CD14-positive monocyte (primary cell): ENCODE measurements at regions not wholly inside any gene's neighbourhood (a gene's known extent, or its start where the extent isn't known, plus 50 kb on each side); places are given as distances from the start of the nearest gene placed in this dataset.

Source experiments
- DNase-seq, 3 donors: peaks; one replicate each; pipeline ENCODE4 v3.0.0-alpha.2; 2011 to 2022
- H2AFZ ChIP-seq: 2 replicates; pipeline ENCODE4 v1.6.0; 2012; ENCODE audit warnings: mild to moderate bottlenecking, low read depth, low read length, inconsistent platforms; ENCODE audit not compliant: insufficient read depth, poor library complexity, severe bottlenecking
- H3K27ac ChIP-seq, 2 donors: 1 replicate in 1 of 2; 2 replicates in 1 of 2; pipeline ENCODE4 v1.5.1; 2012 to 2013; ENCODE audit warnings: low read length in 2 of 2, control low read depth in 1 of 2, inconsistent platforms in 1 of 2, low read depth in 1 of 2, mild to moderate bottlenecking in 1 of 2
- H3K27me3 ChIP-seq, 2 donors: one replicate each; pipeline versions ENCODE4 v1.6.0 to v1.6.1; 2011 to 2013; ENCODE audit warnings: low read length in 2 of 2; ENCODE audit not compliant: control insufficient read depth in 2 of 2, insufficient read depth in 2 of 2
- H3K36me3 ChIP-seq, 2 donors: replicated peaks in 1 of 2; 1 replicate in 1 of 2; 2 replicates in 1 of 2; pipeline versions ENCODE4 v1.5.1 to v1.6.1; 2012 to 2013; ENCODE audit warnings: low read length in 2 of 2, control low read depth in 1 of 2, inconsistent platforms in 1 of 2, mild to moderate bottlenecking in 1 of 2; ENCODE audit not compliant: insufficient read depth in 2 of 2, control insufficient read depth in 1 of 2
- H3K4me1 ChIP-seq, 2 donors: 1 replicate in 1 of 2; 2 replicates in 1 of 2; pipeline versions ENCODE4 v1.5.1 to v1.6.1; 2012 to 2013; ENCODE audit warnings: low read length in 2 of 2, control low read depth in 1 of 2, inconsistent platforms in 1 of 2, mild to moderate bottlenecking in 1 of 2, moderate library complexity in 1 of 2; ENCODE audit not compliant: insufficient read depth in 2 of 2, control insufficient read depth in 1 of 2
- H3K4me2 ChIP-seq: replicated peaks from 2 replicates; pipeline ENCODE3; 2012; ENCODE audit warnings: low read length, moderate library complexity, mild to moderate bottlenecking; ENCODE audit not compliant: poor library complexity, severe bottlenecking; ENCODE audit errors: extremely low read depth
- H3K4me3 ChIP-seq, 3 experiments: fragments of 200-600 bp in 1 of 3; sonication (generic) in 1 of 3; replicated peaks in 1 of 3; 1 replicate in 2 of 3; 2 replicates in 1 of 3; pipeline ENCODE4 v1.5.1; 2011 to 2013; ENCODE audit warnings: low read length in 3 of 3, mild to moderate bottlenecking in 3 of 3, control low read depth in 2 of 3, low read depth in 2 of 3, inconsistent platforms in 1 of 3, moderate library complexity in 1 of 3
- H3K79me2 ChIP-seq: 2 replicates; pipeline ENCODE4 v1.6.0; 2012; ENCODE audit warnings: mild to moderate bottlenecking, control low read depth, inconsistent platforms, low read length, moderate library complexity; ENCODE audit not compliant: insufficient read depth
- H3K9ac ChIP-seq: 2 replicates; pipeline ENCODE4 v1.6.0; 2017; ENCODE audit warnings: low read length, mild to moderate bottlenecking; ENCODE audit not compliant: insufficient read depth, poor library complexity, severe bottlenecking
- H3K9me3 ChIP-seq, 2 donors: replicated peaks in 1 of 2; 1 replicate in 1 of 2; 2 replicates in 1 of 2; pipeline versions ENCODE4 v1.5.1 to v1.6.1; 2012 to 2013; ENCODE audit warnings: low read length in 2 of 2, control low read depth in 1 of 2; ENCODE audit not compliant: control insufficient read depth in 1 of 2, insufficient read depth in 1 of 2
- H4K20me1 ChIP-seq: 2 replicates; pipeline ENCODE4 v1.6.0; 2012; ENCODE audit warnings: mild to moderate bottlenecking, low read length, control low read depth, moderate library complexity; ENCODE audit not compliant: insufficient read depth
- H3K27ac Mint-ChIP-seq, 7 donors: one replicate each; pipeline ENCODE4 v1.8.0; 2020; ENCODE audit warnings: mild to moderate bottlenecking in 7 of 7, mixed read lengths in 7 of 7, moderate library complexity in 6 of 7, inconsistent platforms in 2 of 7
- H3K27me3 Mint-ChIP-seq, 3 donors: one replicate each; pipeline ENCODE4 v1.8.0; 2021 to 2022; ENCODE audit warnings: low read depth in 3 of 3, mild to moderate bottlenecking in 3 of 3, mixed read lengths in 3 of 3, moderate library complexity in 3 of 3, inconsistent platforms in 1 of 3
- H3K36me3 Mint-ChIP-seq, 2 donors: one replicate each; pipeline ENCODE4 v1.8.0; 2020; ENCODE audit warnings: mixed read lengths in 2 of 2, inconsistent platforms in 1 of 2, mild to moderate bottlenecking in 1 of 2
- H3K4me1 Mint-ChIP-seq: one replicate; pipeline ENCODE4 v1.8.0; 2020; ENCODE audit warnings: mild to moderate bottlenecking, mixed read lengths
- H3K4me3 Mint-ChIP-seq, 2 donors: one replicate each; pipeline ENCODE4 v1.8.0; 2020; ENCODE audit warnings: mild to moderate bottlenecking in 2 of 2, mixed read lengths in 2 of 2, moderate library complexity in 1 of 2
- H3K9me3 Mint-ChIP-seq, 7 donors: one replicate each; pipeline ENCODE4 v1.8.0; 2020 to 2022; ENCODE audit warnings: mixed read lengths in 7 of 7, mild to moderate bottlenecking in 6 of 7, moderate library complexity in 6 of 7, inconsistent platforms in 2 of 7
- WGBS: methylation state at CpG from one replicate; pipeline ENCODE4 v1.1.5; 2013; ENCODE audit warnings: missing lambda C conversion rate; ENCODE audit not compliant: insufficient coverage; 5-methylcytosine and 5-hydroxymethylcytosine counted together
- intact Hi-C, 2 donors: fragments of 100-400 bp; cut with micrococcal nuclease; formaldehyde crosslinking; loops; one replicate each; pipeline versions ENCODE4 v1.15.0 to v1.15.1; 2023
- TF ChIP-seq, protein P1 (sequence below): fragments of 200-600 bp; IDR thresholded peaks from one replicate; pipeline ENCODE4 v1.8.0; 2022; ENCODE audit warnings: antibody characterized with exemption, mild to moderate bottlenecking

DNA sequence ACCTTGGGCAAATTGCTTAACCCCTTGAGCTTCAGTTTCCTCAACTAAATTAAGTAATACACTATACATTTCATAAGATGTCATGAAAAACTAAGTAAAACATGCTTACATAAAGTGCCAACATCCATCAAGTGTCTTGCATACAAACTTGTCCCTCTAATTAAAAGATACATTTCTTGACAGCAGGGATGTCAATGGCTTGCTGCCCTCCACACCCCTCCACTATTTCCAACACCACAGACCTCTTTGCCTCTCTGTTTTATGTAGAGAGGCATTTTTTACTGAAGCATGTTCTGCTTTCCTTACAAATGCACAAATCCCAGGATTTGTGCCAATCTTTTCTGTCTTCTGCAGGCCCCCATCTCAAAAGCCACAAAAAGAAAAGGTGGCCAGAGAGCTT lies 89.0 kb upstream of the HOXC13 start:
- H3K9me3 ChIP-seq: no peaks in the 10 kb centered on the region
- H4K20me1 ChIP-seq: no peaks in the 10 kb centered on the region
- peaks cover 19 to 33% of the 10 kb centered on the region in 2 donors for H3K27me3 ChIP-seq
- H3K4me1 ChIP-seq: no peaks in the 10 kb centered on the region
- TF ChIP-seq, protein P1, sequence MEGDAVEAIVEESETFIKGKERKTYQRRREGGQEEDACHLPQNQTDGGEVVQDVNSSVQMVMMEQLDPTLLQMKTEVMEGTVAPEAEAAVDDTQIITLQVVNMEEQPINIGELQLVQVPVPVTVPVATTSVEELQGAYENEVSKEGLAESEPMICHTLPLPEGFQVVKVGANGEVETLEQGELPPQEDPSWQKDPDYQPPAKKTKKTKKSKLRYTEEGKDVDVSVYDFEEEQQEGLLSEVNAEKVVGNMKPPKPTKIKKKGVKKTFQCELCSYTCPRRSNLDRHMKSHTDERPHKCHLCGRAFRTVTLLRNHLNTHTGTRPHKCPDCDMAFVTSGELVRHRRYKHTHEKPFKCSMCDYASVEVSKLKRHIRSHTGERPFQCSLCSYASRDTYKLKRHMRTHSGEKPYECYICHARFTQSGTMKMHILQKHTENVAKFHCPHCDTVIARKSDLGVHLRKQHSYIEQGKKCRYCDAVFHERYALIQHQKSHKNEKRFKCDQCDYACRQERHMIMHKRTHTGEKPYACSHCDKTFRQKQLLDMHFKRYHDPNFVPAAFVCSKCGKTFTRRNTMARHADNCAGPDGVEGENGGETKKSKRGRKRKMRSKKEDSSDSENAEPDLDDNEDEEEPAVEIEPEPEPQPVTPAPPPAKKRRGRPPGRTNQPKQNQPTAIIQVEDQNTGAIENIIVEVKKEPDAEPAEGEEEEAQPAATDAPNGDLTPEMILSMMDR: no peak
- H3K36me3 Mint-ChIP-seq: no peaks in the 10 kb centered on the region
- no peak overlapping the region for H3K4me3 Mint-ChIP-seq
- no peaks in the 10 kb centered on the region for H3K36me3 ChIP-seq
- H3K9me3 Mint-ChIP-seq: peaks cover 0 to 2% (median 0%) of the 10 kb centered on the region in 7 donors
- no peak overlapping the region for H3K27ac ChIP-seq
- no peak overlapping the region for H3K27ac Mint-ChIP-seq
- H3K9ac ChIP-seq: no peak overlapping the region
- intact Hi-C loops: no loop called here
- peaks cover 30 to 54% (median 33%) of the 10 kb centered on the region in 3 donors for H3K27me3 Mint-ChIP-seq
- no peak overlapping the region for H3K4me2 ChIP-seq
- H3K4me3 ChIP-seq: no peak overlapping the region
- DNase-seq: no peak
- no peak overlapping the region for H2AFZ ChIP-seq
- no peaks in the 10 kb centered on the region for H3K79me2 ChIP-seq
- H3K4me1 Mint-ChIP-seq: no peaks in the 10 kb centered on the region

DNA sequence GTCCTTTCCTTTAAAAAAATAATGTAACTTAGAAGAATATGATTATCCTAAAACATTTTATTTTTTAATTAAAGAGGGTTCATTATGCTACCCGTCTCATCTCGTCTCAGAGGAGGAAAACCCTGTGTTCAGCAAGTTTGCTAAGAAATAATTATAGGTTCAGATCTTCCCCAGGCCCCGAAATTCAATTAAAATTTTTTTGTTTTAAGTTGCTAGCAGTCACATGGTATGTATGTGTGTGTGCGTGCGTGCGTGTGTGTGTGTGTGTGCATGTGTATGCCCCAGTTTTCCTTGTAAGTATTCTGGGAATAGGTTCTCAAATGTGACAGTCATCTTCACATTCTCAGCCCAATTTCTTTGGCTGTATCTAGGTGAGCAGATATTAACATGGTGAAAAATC lies 86.6 kb upstream of the HOXC13 start:
- Mint-ChIP-seq H3K27me3 (peaks cover 22 to 52% (median 25%) of the 10 kb centered on the region in 3 donors), H3K36me3 (no peaks in the 10 kb centered on the region), H3K27ac (no peak overlapping the region), H3K9me3 (peaks cover 0 to 2% (median 0%) of the 10 kb centered on the region in 7 donors), H3K4me3 (no peak overlapping the region), H3K4me1 (no peaks in the 10 kb centered on the region)
- H3K27ac ChIP-seq: no peak overlapping the region
- no peaks in the 10 kb centered on the region for H3K4me1 ChIP-seq
- no peaks in the 10 kb centered on the region for H4K20me1 ChIP-seq
- intact Hi-C loops: no loop called here
- no peaks in the 10 kb centered on the region for H3K9me3 ChIP-seq
- 86% methylated on average over 1 of the region's 6 CpGs for WGBS
- no peaks in the 10 kb centered on the region for H3K79me2 ChIP-seq
- no peak overlapping the region for H3K9ac ChIP-seq
- H3K4me3 ChIP-seq: no peak overlapping the region
- TF ChIP-seq, protein P1: no peak
- H3K27me3 ChIP-seq: peaks cover 15 to 16% of the 10 kb centered on the region in 2 donors
- no peak overlapping the region for H3K4me2 ChIP-seq
- DNase-seq: no peak
- no peaks in the 10 kb centered on the region for H3K36me3 ChIP-seq
- no peak overlapping the region for H2AFZ ChIP-seq
